GM23338 (cell line): ENCODE measurements at regions not wholly inside any gene's neighbourhood (a gene's known extent, or its start where the extent isn't known, plus 50 kb on each side); places are given as distances from the start of the nearest gene placed in this dataset.

ENCODE experiments used
- CREB1 ChIP-seq: fragments of 250-450 bp; sonication (Bioruptor Pico); IDR thresholded peaks from 2 replicates; pipeline ENCODE4 v1.5.0; 2020; ENCODE audit warnings: low read depth, mild to moderate bottlenecking, moderate library complexity
- ETS1 ChIP-seq: IDR thresholded peaks from 2 replicates; pipeline ENCODE4 v1.6.1; 2016; ENCODE audit warnings: antibody characterized with exemption
- EZH2 ChIP-seq: fragments of 200-600 bp; sonication (generic); IDR thresholded peaks from one replicate; pipeline ENCODE4 v1.8.0; 2017; ENCODE audit warnings: antibody characterized with exemption, mild to moderate bottlenecking, low read depth; ENCODE audit not compliant: unreplicated experiment
- EZH2phosphoT487 ChIP-seq: fragments of 200-600 bp; sonication (generic); IDR thresholded peaks from one replicate; pipeline ENCODE4 v1.8.1; 2018; ENCODE audit warnings: antibody characterized with exemption; ENCODE audit not compliant: unreplicated experiment
- JUNB ChIP-seq: IDR thresholded peaks from one replicate; pipeline ENCODE4 v1.6.1; 2016; ENCODE audit warnings: antibody characterized with exemption; ENCODE audit not compliant: unreplicated experiment
- NANOG ChIP-seq: IDR thresholded peaks from 2 replicates; pipeline ENCODE4 v1.6.1; 2016; ENCODE audit warnings: antibody characterized with exemption, borderline replicate concordance
- POLR2AphosphoS5 ChIP-seq: IDR thresholded peaks from 2 replicates; pipeline ENCODE4 v1.6.1; 2016; ENCODE audit warnings: antibody characterized with exemption, low read depth
- REST ChIP-seq: IDR thresholded peaks from one replicate; pipeline ENCODE4 v1.6.1; 2018; ENCODE audit warnings: antibody characterized with exemption; ENCODE audit not compliant: unreplicated experiment
- STAT1 ChIP-seq: IDR thresholded peaks from one replicate; pipeline ENCODE4 v1.6.1; 2016; ENCODE audit warnings: antibody characterized with exemption; ENCODE audit not compliant: unreplicated experiment
- ZNF114 ChIP-seq: fragments of 250-450 bp; sonication (Bioruptor Pico); IDR thresholded peaks from 2 replicates; pipeline ENCODE4 v1.5.0; 2020; ENCODE audit warnings: mild to moderate bottlenecking, moderate library complexity
- ZNF331 ChIP-seq: fragments of 250-450 bp; sonication (Bioruptor Pico); IDR thresholded peaks from 2 replicates; pipeline ENCODE4 v1.5.0; 2020; ENCODE audit warnings: low read depth, mild to moderate bottlenecking, moderate library complexity
- TF ChIP-seq, protein P1 (sequence below), 2 experiments: fragments of 200-600 bp in 1 of 2; sonication (generic) in 1 of 2; conservative IDR thresholded peaks; 2 replicates each; pipeline versions ENCODE4 v1.5.1 to v1.6.1; 2016 to 2017; ENCODE audit warnings: antibody characterized with exemption in 2 of 2, low read depth in 2 of 2, mild to moderate bottlenecking in 2 of 2, moderate library complexity in 1 of 2
- TF ChIP-seq, protein P2 (sequence below): fragments of 250-450 bp; sonication (Bioruptor Pico); IDR thresholded peaks from 2 replicates; pipeline ENCODE4 v1.5.0; 2020; ENCODE audit warnings: mild to moderate bottlenecking, moderate library complexity

DNA sequence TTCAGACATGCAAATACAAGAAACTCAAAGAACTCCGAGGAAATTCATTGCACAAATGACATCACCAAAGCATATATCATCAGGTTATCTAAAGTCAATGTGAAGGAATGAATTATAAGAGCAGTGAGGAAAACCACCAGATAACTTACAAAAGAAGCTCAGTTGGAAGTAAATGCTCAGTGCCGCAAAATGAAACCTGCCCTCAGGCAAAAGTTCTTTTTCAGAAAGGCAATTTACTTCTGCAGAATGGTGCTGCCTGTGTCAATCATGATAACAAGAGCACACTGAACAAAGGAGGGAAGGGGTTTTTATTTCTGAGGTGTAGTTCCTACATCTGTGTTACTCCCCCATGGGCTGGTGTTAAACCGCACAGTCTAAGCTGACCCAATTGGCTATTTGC, 550.6 kb upstream of the SEMA3D start:
- TF ChIP-seq EZH2 (no peak), ZNF331 (CRISPR knock-in tag) (no peak), ETS1 (no peak), REST (no peak), POLR2AphosphoS5 (no peak), EZH2phosphoT487 (no peak), CREB1 (CRISPR knock-in tag) (no peak), JUNB (no peak), ZNF114 (CRISPR knock-in tag) (no peak), STAT1 (no peak), NANOG (no peak)
- TF ChIP-seq, protein P1, sequence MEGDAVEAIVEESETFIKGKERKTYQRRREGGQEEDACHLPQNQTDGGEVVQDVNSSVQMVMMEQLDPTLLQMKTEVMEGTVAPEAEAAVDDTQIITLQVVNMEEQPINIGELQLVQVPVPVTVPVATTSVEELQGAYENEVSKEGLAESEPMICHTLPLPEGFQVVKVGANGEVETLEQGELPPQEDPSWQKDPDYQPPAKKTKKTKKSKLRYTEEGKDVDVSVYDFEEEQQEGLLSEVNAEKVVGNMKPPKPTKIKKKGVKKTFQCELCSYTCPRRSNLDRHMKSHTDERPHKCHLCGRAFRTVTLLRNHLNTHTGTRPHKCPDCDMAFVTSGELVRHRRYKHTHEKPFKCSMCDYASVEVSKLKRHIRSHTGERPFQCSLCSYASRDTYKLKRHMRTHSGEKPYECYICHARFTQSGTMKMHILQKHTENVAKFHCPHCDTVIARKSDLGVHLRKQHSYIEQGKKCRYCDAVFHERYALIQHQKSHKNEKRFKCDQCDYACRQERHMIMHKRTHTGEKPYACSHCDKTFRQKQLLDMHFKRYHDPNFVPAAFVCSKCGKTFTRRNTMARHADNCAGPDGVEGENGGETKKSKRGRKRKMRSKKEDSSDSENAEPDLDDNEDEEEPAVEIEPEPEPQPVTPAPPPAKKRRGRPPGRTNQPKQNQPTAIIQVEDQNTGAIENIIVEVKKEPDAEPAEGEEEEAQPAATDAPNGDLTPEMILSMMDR (conservative IDR thresholded peaks at IDR 0.05; ENCODE audit: low read depth in 2 of 2), result no peak
- TF ChIP-seq, protein P2, sequence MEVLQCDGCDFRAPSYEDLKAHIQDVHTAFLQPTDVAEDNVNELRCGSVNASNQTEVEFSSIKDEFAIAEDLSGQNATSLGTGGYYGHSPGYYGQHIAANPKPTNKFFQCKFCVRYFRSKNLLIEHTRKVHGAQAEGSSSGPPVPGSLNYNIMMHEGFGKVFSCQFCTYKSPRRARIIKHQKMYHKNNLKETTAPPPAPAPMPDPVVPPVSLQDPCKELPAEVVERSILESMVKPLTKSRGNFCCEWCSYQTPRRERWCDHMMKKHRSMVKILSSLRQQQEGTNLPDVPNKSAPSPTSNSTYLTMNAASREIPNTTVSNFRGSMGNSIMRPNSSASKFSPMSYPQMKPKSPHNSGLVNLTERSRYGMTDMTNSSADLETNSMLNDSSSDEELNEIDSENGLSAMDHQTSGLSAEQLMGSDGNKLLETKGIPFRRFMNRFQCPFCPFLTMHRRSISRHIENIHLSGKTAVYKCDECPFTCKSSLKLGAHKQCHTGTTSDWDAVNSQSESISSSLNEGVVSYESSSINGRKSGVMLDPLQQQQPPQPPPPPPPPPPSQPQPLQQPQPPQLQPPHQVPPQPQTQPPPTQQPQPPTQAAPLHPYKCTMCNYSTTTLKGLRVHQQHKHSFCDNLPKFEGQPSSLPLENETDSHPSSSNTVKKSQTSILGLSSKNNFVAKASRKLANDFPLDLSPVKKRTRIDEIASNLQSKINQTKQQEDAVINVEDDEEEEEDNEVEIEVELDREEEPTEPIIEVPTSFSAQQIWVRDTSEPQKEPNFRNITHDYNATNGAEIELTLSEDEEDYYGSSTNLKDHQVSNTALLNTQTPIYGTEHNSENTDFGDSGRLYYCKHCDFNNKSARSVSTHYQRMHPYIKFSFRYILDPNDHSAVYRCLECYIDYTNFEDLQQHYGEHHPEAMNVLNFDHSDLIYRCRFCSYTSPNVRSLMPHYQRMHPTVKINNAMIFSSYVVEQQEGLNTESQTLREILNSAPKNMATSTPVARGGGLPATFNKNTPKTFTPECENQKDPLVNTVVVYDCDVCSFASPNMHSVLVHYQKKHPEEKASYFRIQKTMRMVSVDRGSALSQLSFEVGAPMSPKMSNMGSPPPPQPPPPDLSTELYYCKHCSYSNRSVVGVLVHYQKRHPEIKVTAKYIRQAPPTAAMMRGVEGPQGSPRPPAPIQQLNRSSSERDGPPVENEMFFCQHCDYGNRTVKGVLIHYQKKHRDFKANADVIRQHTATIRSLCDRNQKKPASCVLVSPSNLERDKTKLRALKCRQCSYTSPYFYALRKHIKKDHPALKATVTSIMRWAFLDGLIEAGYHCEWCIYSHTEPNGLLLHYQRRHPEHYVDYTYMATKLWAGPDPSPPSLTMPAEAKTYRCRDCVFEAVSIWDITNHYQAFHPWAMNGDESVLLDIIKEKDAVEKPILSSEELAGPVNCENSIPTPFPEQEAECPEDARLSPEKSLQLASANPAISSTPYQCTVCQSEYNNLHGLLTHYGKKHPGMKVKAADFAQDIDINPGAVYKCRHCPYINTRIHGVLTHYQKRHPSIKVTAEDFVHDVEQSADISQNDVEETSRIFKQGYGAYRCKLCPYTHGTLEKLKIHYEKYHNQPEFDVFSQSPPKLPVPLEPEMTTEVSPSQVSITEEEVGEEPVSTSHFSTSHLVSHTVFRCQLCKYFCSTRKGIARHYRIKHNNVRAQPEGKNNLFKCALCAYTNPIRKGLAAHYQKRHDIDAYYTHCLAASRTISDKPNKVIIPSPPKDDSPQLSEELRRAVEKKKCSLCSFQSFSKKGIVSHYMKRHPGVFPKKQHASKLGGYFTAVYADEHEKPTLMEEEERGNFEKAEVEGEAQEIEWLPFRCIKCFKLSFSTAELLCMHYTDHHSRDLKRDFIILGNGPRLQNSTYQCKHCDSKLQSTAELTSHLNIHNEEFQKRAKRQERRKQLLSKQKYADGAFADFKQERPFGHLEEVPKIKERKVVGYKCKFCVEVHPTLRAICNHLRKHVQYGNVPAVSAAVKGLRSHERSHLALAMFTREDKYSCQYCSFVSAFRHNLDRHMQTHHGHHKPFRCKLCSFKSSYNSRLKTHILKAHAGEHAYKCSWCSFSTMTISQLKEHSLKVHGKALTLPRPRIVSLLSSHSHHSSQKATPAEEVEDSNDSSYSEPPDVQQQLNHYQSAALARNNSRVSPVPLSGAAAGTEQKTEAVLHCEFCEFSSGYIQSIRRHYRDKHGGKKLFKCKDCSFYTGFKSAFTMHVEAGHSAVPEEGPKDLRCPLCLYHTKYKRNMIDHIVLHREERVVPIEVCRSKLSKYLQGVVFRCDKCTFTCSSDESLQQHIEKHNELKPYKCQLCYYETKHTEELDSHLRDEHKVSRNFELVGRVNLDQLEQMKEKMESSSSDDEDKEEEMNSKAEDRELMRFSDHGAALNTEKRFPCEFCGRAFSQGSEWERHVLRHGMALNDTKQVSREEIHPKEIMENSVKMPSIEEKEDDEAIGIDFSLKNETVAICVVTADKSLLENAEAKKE (CRISPR knock-in tag), result no peak
